ENCODE measurements at regions not wholly inside any gene's neighbourhood (a gene's known extent, or its start where the extent isn't known, plus 50 kb on each side); places are given as distances from the start of the nearest gene placed in this dataset.
"Not testable (repeated sequence)": the region's sequence is repeated elsewhere in the genome, so short reads cannot be mapped to it uniquely, and the experiment has no call there.

GRCh38 chr13:60811581-60811980 is 414.6 kb downstream of the TDRD3 start:
- Histone ChIP-seq H3K36me3 (ENCODE audit: control insufficient read depth in 2 of 2, insufficient read depth in 2 of 2, low read length in 1 of 2) (no peaks in the 10 kb centered on the region), H3K27me3 (ENCODE audit: control insufficient read depth in 1 of 2, insufficient read depth in 2 of 2, low read length in 2 of 2) (no peaks in the 10 kb centered on the region), H3K9me3 (ENCODE audit: control insufficient read depth in 2 of 2, insufficient read depth in 1 of 2, low read depth in 1 of 2, low read length in 1 of 2) (no peaks in the 10 kb centered on the region), H3K4me3 (ENCODE audit: low read depth in 1 of 2, low read length in 2 of 2) (no peak overlapping the region), H3K4me1 (ENCODE audit: control insufficient read depth in 2 of 2, insufficient read depth in 2 of 2, low read length in 1 of 2) (no peaks in the 10 kb centered on the region), H3K27ac (ENCODE audit: low read depth in 2 of 2, low read length in 1 of 2) (no peak overlapping the region)
- WGBS, 2 donors, result 63 to 86% methylated on average over 1 of the region's 1 CpG

DNA sequence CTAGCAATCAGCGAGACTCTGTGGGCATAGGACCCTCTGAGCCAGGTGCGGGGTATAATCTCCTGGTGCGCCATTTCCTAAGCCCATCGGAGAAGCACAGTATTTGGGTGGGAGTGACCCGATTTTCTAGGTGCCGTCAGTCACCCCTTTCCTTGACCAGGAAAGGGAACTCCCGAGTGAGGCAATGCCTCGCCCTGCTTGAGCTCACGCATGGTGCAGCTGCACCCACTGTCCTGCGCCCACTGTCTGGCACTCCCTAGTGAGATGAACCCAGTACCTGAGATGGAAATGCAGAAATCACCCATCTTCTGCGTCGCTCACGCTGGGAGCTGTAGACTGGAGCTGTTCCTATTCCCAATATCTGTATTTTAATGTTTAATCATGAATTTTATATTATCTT is 408.6 kb downstream of the TDRD3 start:
- not testable (repeated sequence) for H3K4me1 ChIP-seq (ENCODE audit: control insufficient read depth in 2 of 2, insufficient read depth in 2 of 2, low read length in 1 of 2); H3K4me3 ChIP-seq (ENCODE audit: low read depth in 1 of 2, low read length in 2 of 2); H3K9me3 ChIP-seq (ENCODE audit: control insufficient read depth in 2 of 2, insufficient read depth in 1 of 2, low read depth in 1 of 2, low read length in 1 of 2); H3K36me3 ChIP-seq (ENCODE audit: control insufficient read depth in 2 of 2, insufficient read depth in 2 of 2, low read length in 1 of 2); H3K27me3 ChIP-seq (ENCODE audit: control insufficient read depth in 1 of 2, insufficient read depth in 2 of 2, low read length in 2 of 2); H3K27ac ChIP-seq (ENCODE audit: low read depth in 2 of 2, low read length in 1 of 2)
- 92 to 93% methylated on average over 13 of the region's 13 CpGs for WGBS, 2 donors

- Histone ChIP-seq H3K36me3 (ENCODE audit: control insufficient read depth in 2 of 2, insufficient read depth in 2 of 2, low read length in 1 of 2) (no peaks in the 10 kb centered on the region), H3K27me3 (ENCODE audit: control insufficient read depth in 1 of 2, insufficient read depth in 2 of 2, low read length in 2 of 2) (no peaks in the 10 kb centered on the region), H3K4me1 (ENCODE audit: control insufficient read depth in 2 of 2, insufficient read depth in 2 of 2, low read length in 1 of 2) (no peaks in the 10 kb centered on the region), H3K27ac (ENCODE audit: low read depth in 2 of 2, low read length in 1 of 2) (no peak overlapping the region), H3K4me3 (ENCODE audit: low read depth in 1 of 2, low read length in 2 of 2) (no peak overlapping the region), H3K9me3 (ENCODE audit: control insufficient read depth in 2 of 2, insufficient read depth in 1 of 2, low read depth in 1 of 2, low read length in 1 of 2) (no peaks in the 10 kb centered on the region)
- WGBS, 2 donors, result 66 to 86% methylated on average over 4 of the region's 4 CpGs
Measured at GRCh38 chr13:60798503-60798902, 401.5 kb downstream of the TDRD3 start.

DNA sequence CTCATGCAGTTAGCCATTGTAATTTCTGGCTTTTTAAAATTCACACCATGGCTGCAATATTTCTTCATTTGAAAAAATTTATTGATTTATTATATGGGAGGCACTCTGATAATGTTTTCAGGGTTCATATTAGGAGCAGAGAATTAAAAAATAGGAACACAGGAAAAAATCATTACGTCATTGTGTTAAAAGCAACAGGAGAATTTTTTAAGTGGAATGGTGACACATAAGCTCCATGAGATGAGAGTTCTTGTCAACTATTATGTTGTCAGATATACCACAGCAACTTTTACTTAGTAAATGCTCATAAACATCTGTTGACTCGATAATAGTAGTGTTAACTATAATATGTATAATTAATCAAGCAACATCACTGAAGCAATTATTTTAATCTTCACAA is 400.1 kb downstream of the TDRD3 start:
- no peaks in the 10 kb centered on the region for H3K36me3 ChIP-seq (ENCODE audit: control insufficient read depth in 2 of 2, insufficient read depth in 2 of 2, low read length in 1 of 2)
- no peak overlapping the region for H3K27ac ChIP-seq (ENCODE audit: low read depth in 2 of 2, low read length in 1 of 2)
- H3K9me3 ChIP-seq (ENCODE audit: control insufficient read depth in 2 of 2, insufficient read depth in 1 of 2, low read depth in 1 of 2, low read length in 1 of 2), result no peaks in the 10 kb centered on the region
- no peak overlapping the region for H3K4me3 ChIP-seq (ENCODE audit: low read depth in 1 of 2, low read length in 2 of 2)
- no peaks in the 10 kb centered on the region for H3K27me3 ChIP-seq (ENCODE audit: control insufficient read depth in 1 of 2, insufficient read depth in 2 of 2, low read length in 2 of 2)
- no peaks in the 10 kb centered on the region for H3K4me1 ChIP-seq (ENCODE audit: control insufficient read depth in 2 of 2, insufficient read depth in 2 of 2, low read length in 1 of 2)
- 71 to 83% methylated on average over 2 of the region's 2 CpGs for WGBS, 2 donors

DNA sequence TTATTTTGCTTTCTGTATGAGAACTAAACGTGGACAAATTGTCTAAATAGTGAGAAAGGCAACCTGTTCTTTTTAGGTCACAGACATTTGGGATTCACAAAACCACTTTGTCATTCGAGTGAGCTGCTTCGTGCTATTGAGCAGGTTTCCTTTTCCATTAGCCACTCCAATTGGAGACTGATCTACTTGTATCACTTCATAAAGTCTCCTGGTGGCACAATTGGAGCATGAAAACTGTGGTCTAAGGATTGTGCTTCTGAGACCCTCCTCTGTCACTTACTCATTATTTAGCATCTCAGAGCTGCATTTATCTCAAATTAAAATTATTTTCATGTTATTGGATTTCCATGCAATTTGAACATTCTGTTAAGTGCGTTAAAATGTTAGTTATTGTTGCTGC is 397.7 kb downstream of the TDRD3 start:
- Histone ChIP-seq H3K36me3 (ENCODE audit: control insufficient read depth in 2 of 2, insufficient read depth in 2 of 2, low read length in 1 of 2) (no peaks in the 10 kb centered on the region), H3K4me3 (ENCODE audit: low read depth in 1 of 2, low read length in 2 of 2) (no peak overlapping the region), H3K4me1 (ENCODE audit: control insufficient read depth in 2 of 2, insufficient read depth in 2 of 2, low read length in 1 of 2) (no peaks in the 10 kb centered on the region), H3K27me3 (ENCODE audit: control insufficient read depth in 1 of 2, insufficient read depth in 2 of 2, low read length in 2 of 2) (no peaks in the 10 kb centered on the region), H3K9me3 (ENCODE audit: control insufficient read depth in 2 of 2, insufficient read depth in 1 of 2, low read depth in 1 of 2, low read length in 1 of 2) (no peaks in the 10 kb centered on the region), H3K27ac (ENCODE audit: low read depth in 2 of 2, low read length in 1 of 2) (no peak overlapping the region)
- 70 to 74% methylated on average over 4 of the region's 4 CpGs for WGBS, 2 donors

DNA sequence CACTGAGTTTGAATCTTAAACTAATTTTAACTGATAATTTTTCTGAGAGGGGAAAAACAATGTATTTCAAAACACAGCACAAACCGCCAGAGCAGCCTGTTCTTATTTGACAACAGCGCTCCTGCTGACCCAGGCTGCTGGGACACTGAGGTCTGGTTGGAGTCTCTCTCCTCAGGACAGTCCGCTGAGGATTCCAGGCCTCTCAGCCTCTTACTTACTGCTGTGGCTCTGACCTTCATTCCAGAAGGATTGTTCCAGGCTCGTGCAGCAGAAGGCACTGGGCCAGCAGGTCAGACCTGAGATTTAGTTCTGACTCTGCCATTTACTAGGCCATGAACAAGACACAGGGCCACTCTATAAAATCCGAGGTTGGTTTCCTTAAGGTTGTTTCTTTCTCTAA is 393.6 kb downstream of the TDRD3 start:
- Histone ChIP-seq H3K27ac (ENCODE audit: low read depth in 2 of 2, low read length in 1 of 2) (no peak overlapping the region), H3K27me3 (ENCODE audit: control insufficient read depth in 1 of 2, insufficient read depth in 2 of 2, low read length in 2 of 2) (no peaks in the 10 kb centered on the region), H3K4me1 (ENCODE audit: control insufficient read depth in 2 of 2, insufficient read depth in 2 of 2, low read length in 1 of 2) (no peaks in the 10 kb centered on the region), H3K36me3 (ENCODE audit: control insufficient read depth in 2 of 2, insufficient read depth in 2 of 2, low read length in 1 of 2) (no peaks in the 10 kb centered on the region), H3K9me3 (ENCODE audit: control insufficient read depth in 2 of 2, insufficient read depth in 1 of 2, low read depth in 1 of 2, low read length in 1 of 2) (no peaks in the 10 kb centered on the region), H3K4me3 (ENCODE audit: low read depth in 1 of 2, low read length in 2 of 2) (no peak overlapping the region)
- 80 to 85% methylated on average over 5 of the region's 5 CpGs for WGBS, 2 donors

GRCh38 chr13:60788156-60788829 is 391.3 kb downstream of the TDRD3 start:
- no peaks in the 10 kb centered on the region for H3K27me3 ChIP-seq (ENCODE audit: control insufficient read depth in 1 of 2, insufficient read depth in 2 of 2, low read length in 2 of 2)
- H3K36me3 ChIP-seq (ENCODE audit: control insufficient read depth in 2 of 2, insufficient read depth in 2 of 2, low read length in 1 of 2), result no peaks in the 10 kb centered on the region
- H3K4me3 ChIP-seq (ENCODE audit: low read depth in 1 of 2, low read length in 2 of 2), result no peak overlapping the region
- H3K27ac ChIP-seq (ENCODE audit: low read depth in 2 of 2, low read length in 1 of 2), result no peak overlapping the region
- H3K9me3 ChIP-seq (ENCODE audit: control insufficient read depth in 2 of 2, insufficient read depth in 1 of 2, low read depth in 1 of 2, low read length in 1 of 2), result no peaks in the 10 kb centered on the region
- 37 to 40% methylated on average over 3 of the region's 3 CpGs for WGBS, 2 donors
- no peaks in the 10 kb centered on the region for H3K4me1 ChIP-seq (ENCODE audit: control insufficient read depth in 2 of 2, insufficient read depth in 2 of 2, low read length in 1 of 2)

DNA sequence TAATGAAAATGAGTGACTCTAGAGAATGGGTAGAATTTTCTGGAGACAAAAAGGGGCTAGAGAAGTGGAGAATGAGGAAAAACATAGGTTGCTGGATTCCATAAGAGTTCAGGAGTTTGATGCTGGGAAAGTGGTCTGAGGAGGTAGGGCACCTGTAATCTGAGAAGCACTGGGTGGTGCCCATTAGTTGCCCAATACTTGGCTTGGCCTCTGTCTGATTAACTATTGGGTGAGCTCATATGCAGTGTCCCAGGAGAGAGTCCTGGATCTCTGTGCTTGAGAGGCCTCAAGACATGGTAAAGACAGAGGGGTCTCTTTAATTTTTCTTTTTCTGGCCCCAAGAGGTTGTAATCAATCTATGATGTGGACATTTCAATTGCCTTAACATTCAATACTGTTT is 390.1 kb downstream of the TDRD3 start:
- H3K4me1 ChIP-seq (ENCODE audit: control insufficient read depth in 2 of 2, insufficient read depth in 2 of 2, low read length in 1 of 2), result no peaks in the 10 kb centered on the region
- no peaks in the 10 kb centered on the region for H3K9me3 ChIP-seq (ENCODE audit: control insufficient read depth in 2 of 2, insufficient read depth in 1 of 2, low read depth in 1 of 2, low read length in 1 of 2)
- H3K27ac ChIP-seq (ENCODE audit: low read depth in 2 of 2, low read length in 1 of 2), result no peak overlapping the region
- no peak overlapping the region for H3K4me3 ChIP-seq (ENCODE audit: low read depth in 1 of 2, low read length in 2 of 2)
- H3K36me3 ChIP-seq (ENCODE audit: control insufficient read depth in 2 of 2, insufficient read depth in 2 of 2, low read length in 1 of 2), result no peaks in the 10 kb centered on the region
- no peaks in the 10 kb centered on the region for H3K27me3 ChIP-seq (ENCODE audit: control insufficient read depth in 1 of 2, insufficient read depth in 2 of 2, low read length in 2 of 2)

GRCh38 chr13:60772726-60773125 is 375.7 kb downstream of the TDRD3 start:
- H3K27ac ChIP-seq (ENCODE audit: low read depth in 2 of 2, low read length in 1 of 2), result no peak overlapping the region
- no peaks in the 10 kb centered on the region for H3K27me3 ChIP-seq (ENCODE audit: control insufficient read depth in 1 of 2, insufficient read depth in 2 of 2, low read length in 2 of 2)
- no peaks in the 10 kb centered on the region for H3K36me3 ChIP-seq (ENCODE audit: control insufficient read depth in 2 of 2, insufficient read depth in 2 of 2, low read length in 1 of 2)
- H3K9me3 ChIP-seq (ENCODE audit: control insufficient read depth in 2 of 2, insufficient read depth in 1 of 2, low read depth in 1 of 2, low read length in 1 of 2), result no peaks in the 10 kb centered on the region
- H3K4me3 ChIP-seq (ENCODE audit: low read depth in 1 of 2, low read length in 2 of 2), result no peak overlapping the region
- H3K4me1 ChIP-seq (ENCODE audit: control insufficient read depth in 2 of 2, insufficient read depth in 2 of 2, low read length in 1 of 2), result no peaks in the 10 kb centered on the region

- no peaks in the 10 kb centered on the region for H3K9me3 ChIP-seq (ENCODE audit: control insufficient read depth in 2 of 2, insufficient read depth in 1 of 2, low read depth in 1 of 2, low read length in 1 of 2)
- H3K27ac ChIP-seq (ENCODE audit: low read depth in 2 of 2, low read length in 1 of 2), result no peak overlapping the region
Measured at GRCh38 chr13:60765700-60766411, 368.8 kb downstream of the TDRD3 start.

More at GRCh38 chr13:60765700-60766411, 368.8 kb downstream of the TDRD3 start:
- Histone ChIP-seq H3K4me1 (ENCODE audit: control insufficient read depth in 2 of 2, insufficient read depth in 2 of 2, low read length in 1 of 2) (no peaks in the 10 kb centered on the region), H3K4me3 (ENCODE audit: low read depth in 1 of 2, low read length in 2 of 2) (no peak overlapping the region), H3K36me3 (ENCODE audit: control insufficient read depth in 2 of 2, insufficient read depth in 2 of 2, low read length in 1 of 2) (no peaks in the 10 kb centered on the region), H3K27me3 (ENCODE audit: control insufficient read depth in 1 of 2, insufficient read depth in 2 of 2, low read length in 2 of 2) (no peaks in the 10 kb centered on the region)
- WGBS, 2 donors, result 49 to 53% methylated on average over 5 of the region's 5 CpGs
